ENCODE measurements at regions not wholly inside any gene's neighbourhood (a gene's known extent, or its start where the extent isn't known, plus 50 kb on each side); places are given as distances from the start of the nearest gene placed in this dataset.

DNA sequence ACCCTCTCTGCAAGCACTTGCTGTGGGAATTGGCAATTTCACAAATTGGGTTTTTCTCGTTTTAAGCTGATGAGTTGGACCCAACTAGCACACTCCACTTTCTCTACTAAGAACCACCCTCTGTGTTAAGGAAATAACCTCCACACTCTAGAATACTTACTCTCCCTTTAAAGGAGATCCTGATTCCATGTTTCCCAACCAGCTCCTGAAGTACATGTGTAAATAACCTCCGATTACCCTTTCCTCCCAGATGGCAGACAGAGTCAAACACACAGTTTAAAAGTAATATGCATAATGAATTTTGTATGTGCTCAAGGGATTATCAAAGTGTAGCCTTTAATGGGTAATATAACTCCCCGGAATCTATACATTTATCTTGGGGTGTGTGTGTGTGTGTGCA is 171.3 kb upstream of the OSR1 start:
- TF ChIP-seq POLR2A (IDR thresholded peaks at IDR 0.05) (no peak), EP300 (IDR thresholded peaks at IDR 0.05) (no peak)
- TF ChIP-seq, protein P1, sequence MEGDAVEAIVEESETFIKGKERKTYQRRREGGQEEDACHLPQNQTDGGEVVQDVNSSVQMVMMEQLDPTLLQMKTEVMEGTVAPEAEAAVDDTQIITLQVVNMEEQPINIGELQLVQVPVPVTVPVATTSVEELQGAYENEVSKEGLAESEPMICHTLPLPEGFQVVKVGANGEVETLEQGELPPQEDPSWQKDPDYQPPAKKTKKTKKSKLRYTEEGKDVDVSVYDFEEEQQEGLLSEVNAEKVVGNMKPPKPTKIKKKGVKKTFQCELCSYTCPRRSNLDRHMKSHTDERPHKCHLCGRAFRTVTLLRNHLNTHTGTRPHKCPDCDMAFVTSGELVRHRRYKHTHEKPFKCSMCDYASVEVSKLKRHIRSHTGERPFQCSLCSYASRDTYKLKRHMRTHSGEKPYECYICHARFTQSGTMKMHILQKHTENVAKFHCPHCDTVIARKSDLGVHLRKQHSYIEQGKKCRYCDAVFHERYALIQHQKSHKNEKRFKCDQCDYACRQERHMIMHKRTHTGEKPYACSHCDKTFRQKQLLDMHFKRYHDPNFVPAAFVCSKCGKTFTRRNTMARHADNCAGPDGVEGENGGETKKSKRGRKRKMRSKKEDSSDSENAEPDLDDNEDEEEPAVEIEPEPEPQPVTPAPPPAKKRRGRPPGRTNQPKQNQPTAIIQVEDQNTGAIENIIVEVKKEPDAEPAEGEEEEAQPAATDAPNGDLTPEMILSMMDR (IDR thresholded peaks at IDR 0.05): no peak
- 53 to 75% methylated on average over 3 of the region's 3 CpGs for WGBS, 2 donors
- no peaks in the 10 kb centered on the region for H3K27me3 ChIP-seq
- no peak overlapping the region for H3K27ac ChIP-seq
- no peaks in the 10 kb centered on the region for H3K9me3 ChIP-seq
- no peaks in the 10 kb centered on the region for H3K36me3 ChIP-seq
- DNase-seq (ENCODE audit: low spot score in 2 of 2): no peak
- H3K4me1 ChIP-seq: no peaks in the 10 kb centered on the region
- no peak overlapping the region for H3K4me3 ChIP-seq

DNA sequence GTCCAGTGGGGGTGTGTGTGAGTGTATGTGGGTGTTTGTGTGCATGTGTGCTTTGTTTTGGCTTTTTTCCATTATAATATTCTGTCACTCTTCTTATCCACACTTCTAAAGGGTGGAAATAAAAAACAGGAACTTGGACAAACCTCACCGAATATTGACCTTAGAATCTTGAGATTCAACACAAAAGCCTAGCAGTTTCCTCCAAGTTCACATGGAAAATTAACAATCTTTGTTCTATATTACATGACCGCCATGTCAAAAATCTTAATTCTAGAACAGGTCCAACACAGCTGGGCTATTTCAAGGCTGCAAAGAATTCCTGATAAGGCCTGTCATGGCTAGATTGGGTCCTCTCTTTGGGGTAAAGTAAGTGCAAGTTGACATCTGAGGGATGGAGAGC is 169.3 kb upstream of the OSR1 start:
- TF ChIP-seq, protein P1 (IDR thresholded peaks at IDR 0.05): no peak
- TF ChIP-seq POLR2A (IDR thresholded peaks at IDR 0.05) (no peak), EP300 (IDR thresholded peaks at IDR 0.05) (no peak)

DNA sequence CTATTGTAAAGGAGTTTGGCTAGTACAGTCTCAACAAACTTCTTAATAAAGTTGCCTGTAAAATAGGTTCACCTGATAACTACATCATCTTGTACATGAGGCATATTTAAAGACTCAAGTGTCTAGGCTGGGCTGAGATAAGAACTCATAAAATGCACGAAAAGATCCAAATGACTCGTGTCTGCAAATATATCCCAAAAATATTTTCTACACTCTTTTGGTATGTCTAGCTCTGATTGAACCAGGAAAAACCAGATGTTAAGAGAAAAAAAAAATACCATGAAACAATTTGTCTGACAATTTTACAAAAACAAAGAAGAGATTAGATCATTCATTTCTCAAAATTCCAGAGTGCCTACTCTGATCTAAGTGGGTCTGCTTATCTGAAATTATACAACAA is 166.9 kb upstream of the OSR1 start:
- H3K4me1 ChIP-seq: no peaks in the 10 kb centered on the region
- no peak for DNase-seq (ENCODE audit: low spot score in 2 of 2)
- TF ChIP-seq POLR2A (IDR thresholded peaks at IDR 0.05): no peak
- no peak for TF ChIP-seq EP300 (IDR thresholded peaks at IDR 0.05)
- TF ChIP-seq, protein P1 (IDR thresholded peaks at IDR 0.05): no peak
- H3K36me3 ChIP-seq: no peaks in the 10 kb centered on the region
- no peak overlapping the region for H3K27ac ChIP-seq
- no peak overlapping the region for H3K4me3 ChIP-seq
- 59 to 61% methylated on average over 2 of the region's 2 CpGs for WGBS, 2 donors
- H3K27me3 ChIP-seq: no peaks in the 10 kb centered on the region
- no peaks in the 10 kb centered on the region for H3K9me3 ChIP-seq

More for the DNA sequence above, 169.3 kb upstream of the OSR1 start:
- Histone ChIP-seq H3K27ac (no peak overlapping the region), H3K27me3 (no peaks in the 10 kb centered on the region), H3K36me3 (no peaks in the 10 kb centered on the region), H3K4me1 (no peaks in the 10 kb centered on the region), H3K9me3 (no peaks in the 10 kb centered on the region), H3K4me3 (no peak overlapping the region)
- WGBS, 2 donors: 75 to 88% methylated on average over 2 of the region's 2 CpGs
- no peak for DNase-seq (ENCODE audit: low spot score in 2 of 2)

DNA sequence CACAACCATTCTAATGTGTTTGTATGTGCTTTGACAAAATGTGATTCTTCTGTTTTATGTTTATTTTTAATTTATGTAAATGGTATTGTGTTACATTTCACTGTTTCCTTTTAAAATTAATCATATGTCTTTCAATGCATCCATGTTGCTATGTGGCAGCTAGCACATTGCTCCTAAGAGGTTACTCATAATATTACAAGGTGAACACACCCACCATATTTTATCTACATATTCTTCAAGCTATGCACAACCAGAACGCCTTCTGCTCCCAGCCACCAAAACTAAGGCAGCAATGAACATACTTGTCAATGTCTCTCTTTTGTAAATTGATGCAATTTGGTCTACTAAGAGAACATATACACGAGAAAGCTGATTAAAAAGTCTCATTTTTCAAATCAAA is 160.6 kb upstream of the OSR1 start:
- H3K4me1 ChIP-seq: no peaks in the 10 kb centered on the region
- no peak overlapping the region for H3K27ac ChIP-seq
- H3K9me3 ChIP-seq: no peaks in the 10 kb centered on the region
- no peak overlapping the region for H3K4me3 ChIP-seq
- TF ChIP-seq POLR2A (IDR thresholded peaks at IDR 0.05): no peak
- TF ChIP-seq EP300 (IDR thresholded peaks at IDR 0.05): no peak
- TF ChIP-seq, protein P1 (IDR thresholded peaks at IDR 0.05): no peak
- DNase-seq (ENCODE audit: low spot score in 2 of 2): no peak
- no peaks in the 10 kb centered on the region for H3K27me3 ChIP-seq
- WGBS, 2 donors: 84 to 88% methylated on average over 2 of the region's 2 CpGs
- H3K36me3 ChIP-seq: no peaks in the 10 kb centered on the region

DNA sequence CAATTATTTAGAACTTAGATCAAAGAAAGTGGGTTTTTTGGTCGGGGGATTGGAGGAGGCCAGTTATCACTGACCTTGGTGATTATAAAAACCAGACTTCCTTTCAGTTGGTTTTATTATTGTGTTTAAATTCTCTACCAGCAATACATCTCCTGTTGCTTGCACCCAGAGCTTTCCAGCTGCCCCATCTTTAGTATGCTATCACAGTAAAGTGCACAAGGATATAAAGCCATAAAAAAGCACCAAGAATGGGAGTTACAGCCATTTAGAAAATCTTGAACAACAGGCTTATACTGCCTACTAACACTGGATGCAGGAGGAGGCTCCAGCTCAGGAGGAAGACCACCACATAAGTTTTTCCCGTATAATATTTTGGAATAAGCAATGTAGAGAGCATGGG is 148.7 kb upstream of the OSR1 start:
- no peak overlapping the region for H3K4me3 ChIP-seq
- 60 to 67% methylated on average over 2 of the region's 2 CpGs for WGBS, 2 donors
- no peak for TF ChIP-seq EP300 (IDR thresholded peaks at IDR 0.05)
- no peak for TF ChIP-seq POLR2A (IDR thresholded peaks at IDR 0.05)

More for the DNA sequence above, 148.7 kb upstream of the OSR1 start:
- Histone ChIP-seq H3K9me3 (no peaks in the 10 kb centered on the region), H3K4me1 (no peaks in the 10 kb centered on the region), H3K36me3 (no peaks in the 10 kb centered on the region), H3K27me3 (peaks cover 0 to 4% of the 10 kb centered on the region in 2 donors), H3K27ac (no peak overlapping the region)
- no peak for DNase-seq (ENCODE audit: low spot score in 2 of 2)
